Right atrium auricular region (tissue), 2 donors: ENCODE measurements at regions not wholly inside any gene's neighbourhood (a gene's known extent, or its start where the extent isn't known, plus 50 kb on each side); places are given as distances from the start of the nearest gene placed in this dataset.

Experiments
- DNase-seq: peaks from one replicate; pipeline ENCODE4 v3.0.0-alpha.2; 2019; ENCODE audit warnings: low spot score
- H3K27ac ChIP-seq, 2 donors: fragments of 200-600 bp; sonication (generic); 1 replicate in 1 of 2; 2 replicates in 1 of 2; pipeline ENCODE4 v1.5.1; 2016 to 2019
- H3K27me3 ChIP-seq, 2 donors: fragments of 200-600 bp; sonication (generic); one replicate each; pipeline versions ENCODE4 v1.5.1 to v1.6.0; 2017 to 2019
- H3K36me3 ChIP-seq: fragments of 200-600 bp; sonication (generic); one replicate; pipeline ENCODE4 v1.5.1; 2016
- H3K4me1 ChIP-seq, 2 donors: fragments of 200-600 bp; sonication (generic); one replicate each; pipeline versions ENCODE4 v1.5.1 to v1.6.0; 2017 to 2019
- H3K4me3 ChIP-seq, 2 donors: fragments of 200-600 bp; sonication (generic); 1 replicate in 1 of 2; 2 replicates in 1 of 2; pipeline ENCODE4 v1.5.1; 2017 to 2019; ENCODE audit warnings: mild to moderate bottlenecking in 1 of 2, moderate library complexity in 1 of 2
- H3K9me3 ChIP-seq, 2 donors: fragments of 200-600 bp; sonication (generic); one replicate each; pipeline ENCODE4 v1.5.1; 2019
- TF ChIP-seq, protein P1 (sequence below), 2 donors: fragments of 200-600 bp; sonication (generic); IDR thresholded peaks; one replicate each; pipeline ENCODE4 v1.5.1; 2019; ENCODE audit warnings: antibody characterized with exemption in 2 of 2

GRCh38 chr1:245087723-245088122, 67.1 kb upstream of the KIF26B start:
- TF ChIP-seq, protein P1, sequence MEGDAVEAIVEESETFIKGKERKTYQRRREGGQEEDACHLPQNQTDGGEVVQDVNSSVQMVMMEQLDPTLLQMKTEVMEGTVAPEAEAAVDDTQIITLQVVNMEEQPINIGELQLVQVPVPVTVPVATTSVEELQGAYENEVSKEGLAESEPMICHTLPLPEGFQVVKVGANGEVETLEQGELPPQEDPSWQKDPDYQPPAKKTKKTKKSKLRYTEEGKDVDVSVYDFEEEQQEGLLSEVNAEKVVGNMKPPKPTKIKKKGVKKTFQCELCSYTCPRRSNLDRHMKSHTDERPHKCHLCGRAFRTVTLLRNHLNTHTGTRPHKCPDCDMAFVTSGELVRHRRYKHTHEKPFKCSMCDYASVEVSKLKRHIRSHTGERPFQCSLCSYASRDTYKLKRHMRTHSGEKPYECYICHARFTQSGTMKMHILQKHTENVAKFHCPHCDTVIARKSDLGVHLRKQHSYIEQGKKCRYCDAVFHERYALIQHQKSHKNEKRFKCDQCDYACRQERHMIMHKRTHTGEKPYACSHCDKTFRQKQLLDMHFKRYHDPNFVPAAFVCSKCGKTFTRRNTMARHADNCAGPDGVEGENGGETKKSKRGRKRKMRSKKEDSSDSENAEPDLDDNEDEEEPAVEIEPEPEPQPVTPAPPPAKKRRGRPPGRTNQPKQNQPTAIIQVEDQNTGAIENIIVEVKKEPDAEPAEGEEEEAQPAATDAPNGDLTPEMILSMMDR (IDR thresholded peaks at IDR 0.05), result no peak
- Histone ChIP-seq H3K9me3 (no peaks in the 10 kb centered on the region), H3K27me3 (no peaks in the 10 kb centered on the region), H3K4me1 (no peaks in the 10 kb centered on the region), H3K36me3 (no peaks in the 10 kb centered on the region), H3K4me3 (no peak overlapping the region), H3K27ac (no peak overlapping the region)
- DNase-seq, result no peak

- H3K4me1 ChIP-seq, result no peaks in the 10 kb centered on the region
- H3K36me3 ChIP-seq, result no peaks in the 10 kb centered on the region
- H3K4me3 ChIP-seq, result no peak overlapping the region
- H3K27ac ChIP-seq, result no peak overlapping the region
- TF ChIP-seq, protein P1 (IDR thresholded peaks at IDR 0.05), result no peak
- H3K9me3 ChIP-seq, result no peaks in the 10 kb centered on the region
- no peaks in the 10 kb centered on the region for H3K27me3 ChIP-seq
- DNase-seq, result no peak
These were observed 68.3 kb upstream of the KIF26B start for GRCh38 chr1:245086389-245086969.

- H3K4me3 ChIP-seq, result no peak overlapping the region
- TF ChIP-seq, protein P1 (IDR thresholded peaks at IDR 0.05), result no peak
- no peaks in the 10 kb centered on the region for H3K36me3 ChIP-seq
- no peaks in the 10 kb centered on the region for H3K27me3 ChIP-seq
- H3K27ac ChIP-seq, result no peak overlapping the region
- H3K4me1 ChIP-seq, result no peaks in the 10 kb centered on the region
- no peaks in the 10 kb centered on the region for H3K9me3 ChIP-seq
- no peak for DNase-seq
These were observed 69.2 kb upstream of the KIF26B start for GRCh38 chr1:245085508-245086095.

DNA sequence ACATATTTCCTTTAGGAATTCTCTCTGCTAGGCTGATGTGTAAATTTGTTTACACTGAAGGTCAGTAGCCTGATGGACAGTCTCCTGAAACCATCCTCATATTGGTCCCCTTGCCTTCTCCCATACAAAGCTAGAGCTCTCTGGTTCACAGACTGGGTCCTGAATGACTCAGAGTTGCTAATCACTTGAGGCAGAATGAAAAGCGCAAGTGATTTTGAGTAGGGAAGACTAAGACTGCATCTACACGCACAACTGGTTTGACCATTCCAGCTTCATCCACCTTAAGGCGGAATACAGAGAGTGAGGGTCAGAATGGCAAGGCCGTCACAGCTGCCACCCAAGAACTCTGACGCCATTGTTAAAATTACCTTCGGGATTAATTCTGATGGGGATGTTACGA, 70.2 kb upstream of the KIF26B start:
- Histone ChIP-seq H3K27ac (no peak overlapping the region), H3K4me1 (no peaks in the 10 kb centered on the region), H3K36me3 (no peaks in the 10 kb centered on the region), H3K4me3 (no peak overlapping the region), H3K27me3 (no peaks in the 10 kb centered on the region), H3K9me3 (no peaks in the 10 kb centered on the region)
- DNase-seq, result no peak
- TF ChIP-seq, protein P1 (IDR thresholded peaks at IDR 0.05), result no peak

- H3K36me3 ChIP-seq, result no peaks in the 10 kb centered on the region
- H3K27ac ChIP-seq, result no peak overlapping the region
- no peaks in the 10 kb centered on the region for H3K4me1 ChIP-seq
- H3K9me3 ChIP-seq, result no peaks in the 10 kb centered on the region
- H3K27me3 ChIP-seq, result no peaks in the 10 kb centered on the region
- no peak overlapping the region for H3K4me3 ChIP-seq
- TF ChIP-seq, protein P1 (IDR thresholded peaks at IDR 0.05), result peak in 1 of 2 donors; percentile 61
- no peak for DNase-seq
These were observed 75.7 kb upstream of the KIF26B start for GRCh38 chr1:245079021-245079609.
